Left lung (tissue), 4 donors: ENCODE measurements at regions not wholly inside any gene's neighbourhood (a gene's known extent, or its start where the extent isn't known, plus 50 kb on each side); places are given as distances from the start of the nearest gene placed in this dataset.

Experiments
- ATAC-seq: fragments of 200-7000 bp; cut with Tn5 transposase; one replicate; pipeline ENCODE4 v1.9.1; 2020; ENCODE audit warnings: moderate library complexity
- DNase-seq, 4 donors: peaks; one replicate each; pipeline ENCODE4 v3.0.0-alpha.2; 2013 to 2020
- H3K27ac ChIP-seq, 2 donors: fragments of 200-600 bp; sonication (generic) in 1 of 2; one replicate each; pipeline versions ENCODE4 v1.5.0 to v1.8.0; 2020 to 2021
- H3K27me3 ChIP-seq, 2 donors: fragments of 200-600 bp; sonication (generic) in 1 of 2; one replicate each; pipeline versions ENCODE4 v1.5.0 to v1.8.0; 2020 to 2021
- H3K36me3 ChIP-seq, 2 donors: fragments of 200-600 bp; sonication (generic) in 1 of 2; one replicate each; pipeline versions ENCODE4 v1.5.0 to v1.8.0; 2020 to 2021
- H3K4me1 ChIP-seq, 2 donors: fragments of 200-600 bp; one replicate each; pipeline ENCODE4 v1.8.0; 2021
- H3K4me3 ChIP-seq, 2 donors: fragments of 200-600 bp; sonication (generic) in 1 of 2; one replicate each; pipeline versions ENCODE4 v1.5.0 to v1.8.0; 2020 to 2021; ENCODE audit warnings: mild to moderate bottlenecking in 1 of 2
- H3K9me3 ChIP-seq, 2 donors: fragments of 200-600 bp; sonication (generic) in 1 of 2; one replicate each; pipeline versions ENCODE4 v1.5.0 to v1.8.0; 2020 to 2021
- intact Hi-C, 2 donors: fragments of 100-400 bp; cut with DNase I; formaldehyde crosslinking; loops; one replicate each; pipeline versions ENCODE4 v1.11.2 to v1.14.2; 2022
- TF ChIP-seq, protein P1 (sequence below), 2 donors: fragments of 200-600 bp; sonication (generic) in 1 of 2; IDR thresholded peaks; one replicate each; pipeline versions ENCODE4 v1.5.0 to v1.8.0; 2021; ENCODE audit warnings: antibody characterized with exemption in 2 of 2
- donor health status: DM: no; HTN: yes; CAD: no.
- donor health status: DM: no; HTN: no; CAD: no.

DNA sequence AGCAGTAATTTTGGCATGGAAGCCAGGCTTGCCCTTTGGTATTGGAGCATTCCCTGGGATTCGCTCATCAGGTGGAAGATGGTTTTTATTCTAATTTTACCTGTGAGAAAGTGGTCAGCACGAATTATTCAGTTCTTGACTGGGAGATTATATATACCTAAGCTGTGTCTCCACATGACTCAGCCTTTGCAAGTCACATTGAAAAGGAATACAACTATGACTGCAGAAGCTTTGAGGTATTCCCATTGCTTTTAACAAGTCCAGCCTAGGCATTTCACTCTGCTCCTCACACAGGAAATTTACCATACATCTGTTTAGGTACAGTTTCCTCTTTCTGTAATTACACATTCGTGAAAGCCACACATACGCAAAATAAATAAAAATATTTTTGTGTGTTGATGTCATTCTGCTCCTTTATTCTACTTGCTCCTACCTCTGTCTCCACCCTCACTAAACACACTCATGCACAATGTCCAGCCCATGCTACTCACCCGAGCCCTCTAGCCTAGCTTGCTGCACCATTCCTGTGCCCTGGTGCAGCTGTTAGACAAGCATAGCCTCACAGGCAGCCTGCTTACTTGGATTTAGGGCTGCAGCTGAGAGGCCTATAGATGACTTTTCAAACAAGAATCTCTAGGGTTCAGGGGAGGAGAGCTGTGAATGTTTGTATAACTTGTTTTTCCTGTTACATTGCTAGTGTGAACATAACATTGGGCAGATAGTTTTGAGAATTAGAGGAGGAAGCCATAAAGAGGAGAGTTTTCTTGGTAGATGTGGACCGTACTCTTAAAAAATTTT is 504.4 kb upstream of the FAT1 start:
- no peaks in the 10 kb centered on the region for H3K9me3 ChIP-seq
- DNase-seq, result peak in 1 of 4 donors; percentile 23
- intact Hi-C loops, result no loop called here

DNA sequence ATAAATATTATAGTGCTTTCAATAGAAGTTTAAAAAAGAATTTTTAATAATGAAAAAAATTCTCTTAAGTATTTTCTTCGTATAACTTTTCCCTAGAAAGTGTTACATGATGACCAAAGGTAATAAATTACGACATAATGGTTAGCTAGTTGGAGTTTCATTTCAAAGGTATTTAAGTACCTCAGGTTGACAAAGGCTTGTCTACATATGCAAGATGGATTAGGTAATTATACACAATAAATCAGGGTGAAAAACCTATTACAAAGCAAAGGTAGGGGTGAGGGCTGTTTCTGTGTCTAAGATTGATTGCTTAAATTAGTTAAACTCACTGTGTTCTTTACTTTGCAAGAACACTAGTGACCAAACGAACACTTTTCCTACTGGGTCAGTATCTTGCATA is 508.5 kb upstream of the FAT1 start:
- TF ChIP-seq, protein P1, sequence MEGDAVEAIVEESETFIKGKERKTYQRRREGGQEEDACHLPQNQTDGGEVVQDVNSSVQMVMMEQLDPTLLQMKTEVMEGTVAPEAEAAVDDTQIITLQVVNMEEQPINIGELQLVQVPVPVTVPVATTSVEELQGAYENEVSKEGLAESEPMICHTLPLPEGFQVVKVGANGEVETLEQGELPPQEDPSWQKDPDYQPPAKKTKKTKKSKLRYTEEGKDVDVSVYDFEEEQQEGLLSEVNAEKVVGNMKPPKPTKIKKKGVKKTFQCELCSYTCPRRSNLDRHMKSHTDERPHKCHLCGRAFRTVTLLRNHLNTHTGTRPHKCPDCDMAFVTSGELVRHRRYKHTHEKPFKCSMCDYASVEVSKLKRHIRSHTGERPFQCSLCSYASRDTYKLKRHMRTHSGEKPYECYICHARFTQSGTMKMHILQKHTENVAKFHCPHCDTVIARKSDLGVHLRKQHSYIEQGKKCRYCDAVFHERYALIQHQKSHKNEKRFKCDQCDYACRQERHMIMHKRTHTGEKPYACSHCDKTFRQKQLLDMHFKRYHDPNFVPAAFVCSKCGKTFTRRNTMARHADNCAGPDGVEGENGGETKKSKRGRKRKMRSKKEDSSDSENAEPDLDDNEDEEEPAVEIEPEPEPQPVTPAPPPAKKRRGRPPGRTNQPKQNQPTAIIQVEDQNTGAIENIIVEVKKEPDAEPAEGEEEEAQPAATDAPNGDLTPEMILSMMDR (IDR thresholded peaks at IDR 0.05), result no peak
- no peak for ATAC-seq
- Histone ChIP-seq H3K4me3 (no peak overlapping the region), H3K27me3 (no peaks in the 10 kb centered on the region), H3K9me3 (no peaks in the 10 kb centered on the region), H3K36me3 (no peaks in the 10 kb centered on the region), H3K27ac (no peak overlapping the region), H3K4me1 (no peaks in the 10 kb centered on the region)
- DNase-seq, result no peak
- intact Hi-C loops, result no loop called here

More for the DNA sequence above, 504.4 kb upstream of the FAT1 start:
- no peaks in the 10 kb centered on the region for H3K4me1 ChIP-seq
- H3K27ac ChIP-seq, result no peak overlapping the region
- TF ChIP-seq, protein P1 (IDR thresholded peaks at IDR 0.05), result no peak
- H3K36me3 ChIP-seq, result no peaks in the 10 kb centered on the region
- no peaks in the 10 kb centered on the region for H3K27me3 ChIP-seq
- H3K4me3 ChIP-seq, result no peak overlapping the region
- peak; percentile 68 for ATAC-seq

DNA sequence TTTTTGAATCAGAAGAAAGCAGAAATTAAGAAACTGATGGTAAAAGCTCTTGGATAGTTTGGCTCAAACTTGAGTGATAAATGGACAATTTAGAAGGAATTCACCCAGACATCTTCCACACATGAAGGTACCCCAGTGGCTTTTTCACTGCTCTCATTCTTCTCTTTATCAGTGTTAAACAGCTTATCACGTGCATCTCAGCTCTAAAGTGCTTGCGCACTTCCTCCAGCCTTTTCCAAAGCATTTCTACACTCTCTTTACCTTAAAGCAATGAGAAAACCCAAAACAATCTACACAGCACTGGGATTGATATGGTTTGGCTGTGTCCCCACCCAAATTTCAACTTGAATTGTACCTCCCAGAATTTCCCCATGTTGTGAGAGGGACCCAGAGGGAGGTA is 509.1 kb upstream of the FAT1 start:
- no peaks in the 10 kb centered on the region for H3K27me3 ChIP-seq
- TF ChIP-seq, protein P1 (IDR thresholded peaks at IDR 0.05), result no peak
- no peaks in the 10 kb centered on the region for H3K36me3 ChIP-seq
- ATAC-seq, result no peak
- intact Hi-C loops, result no loop called here
- H3K4me3 ChIP-seq, result no peak overlapping the region
- no peaks in the 10 kb centered on the region for H3K9me3 ChIP-seq
- H3K4me1 ChIP-seq, result no peaks in the 10 kb centered on the region
- no peak for DNase-seq
- no peak overlapping the region for H3K27ac ChIP-seq

DNA sequence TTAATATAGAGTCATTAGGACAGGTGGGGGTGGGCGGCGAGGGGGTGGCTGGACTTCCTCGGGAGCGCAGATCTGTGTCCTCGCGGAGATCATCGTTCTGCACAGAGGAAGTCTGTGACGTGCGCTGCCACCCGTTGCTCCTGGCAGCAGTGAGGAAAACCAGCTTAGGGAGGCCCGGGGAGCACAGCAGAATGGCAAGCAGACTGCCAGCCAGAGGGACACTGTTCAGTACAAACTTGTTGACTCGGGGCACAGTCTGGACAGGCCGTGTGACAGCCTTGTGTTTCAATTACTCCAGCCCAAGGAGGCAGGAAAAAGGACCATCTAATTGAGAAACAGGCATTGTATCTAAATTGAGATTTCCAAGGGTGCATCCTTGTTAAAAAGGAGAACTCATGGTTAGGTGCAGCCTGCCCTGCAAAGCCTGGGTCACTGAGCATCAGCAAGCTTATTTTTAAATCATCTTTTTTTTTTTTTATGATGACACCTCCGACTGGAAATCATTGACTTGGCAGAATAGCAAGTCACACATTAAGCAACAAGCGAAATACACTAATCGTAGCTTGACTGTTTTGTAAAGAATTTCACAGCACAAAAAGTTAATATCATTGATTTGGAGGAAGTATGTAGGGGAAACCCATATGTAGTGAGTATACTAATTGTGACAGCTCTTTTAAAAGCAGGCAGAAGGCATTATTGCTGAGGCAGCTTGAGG is 512.0 kb upstream of the FAT1 start:
- H3K27me3 ChIP-seq, result no peaks in the 10 kb centered on the region
- intact Hi-C loops, result no loop called here
- no peak for ATAC-seq
- H3K27ac ChIP-seq, result no peak overlapping the region
- H3K4me3 ChIP-seq, result no peak overlapping the region
- no peaks in the 10 kb centered on the region for H3K9me3 ChIP-seq
- TF ChIP-seq, protein P1 (IDR thresholded peaks at IDR 0.05), result no peak
- no peaks in the 10 kb centered on the region for H3K36me3 ChIP-seq
- DNase-seq, result no peak
- no peaks in the 10 kb centered on the region for H3K4me1 ChIP-seq

DNA sequence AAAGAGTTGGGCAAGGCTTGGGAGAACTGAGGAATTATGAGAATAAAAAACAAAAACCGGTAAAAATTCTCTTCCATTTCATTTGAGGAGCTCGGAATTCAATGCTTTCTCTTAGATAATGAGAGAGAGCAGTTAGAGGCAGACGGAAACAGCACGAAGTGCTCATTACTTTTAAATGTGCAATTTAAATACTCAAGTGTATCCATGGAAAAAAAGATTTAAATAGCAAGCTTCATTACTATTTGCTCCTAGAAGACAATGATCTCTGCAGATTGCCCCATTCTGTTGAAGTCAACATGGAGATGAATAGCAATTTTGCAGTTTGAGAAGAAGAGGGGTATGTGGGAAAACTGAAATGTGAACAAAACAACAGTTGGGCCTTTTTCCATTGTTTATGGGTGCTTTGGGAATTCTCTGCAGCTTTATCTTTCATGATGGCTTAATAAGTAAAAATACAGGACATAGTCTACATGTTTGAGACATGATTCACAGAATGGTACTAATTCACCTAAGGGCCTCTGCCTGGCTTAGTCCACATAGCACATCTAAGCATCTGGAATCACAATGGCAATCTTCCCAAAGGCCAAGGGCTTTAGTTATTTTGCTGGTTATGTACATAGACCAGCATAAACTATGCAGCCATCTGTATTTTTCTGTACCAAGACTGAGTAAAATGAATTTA is 512.7 kb upstream of the FAT1 start:
- DNase-seq (no peak), ATAC-seq (no peak)
- Histone ChIP-seq H3K9me3 (no peaks in the 10 kb centered on the region), H3K36me3 (no peaks in the 10 kb centered on the region), H3K4me1 (no peaks in the 10 kb centered on the region), H3K4me3 (no peak overlapping the region), H3K27ac (no peak overlapping the region), H3K27me3 (no peaks in the 10 kb centered on the region)
- TF ChIP-seq, protein P1 (IDR thresholded peaks at IDR 0.05), result no peak
- intact Hi-C loops, result no loop called here
